OCI-LY7 (cell line): ENCODE measurements at regions not wholly inside any gene's neighbourhood (a gene's known extent, or its start where the extent isn't known, plus 50 kb on each side); places are given as distances from the start of the nearest gene placed in this dataset.

ENCODE experiments used
- CTCF ChIP-seq: fragments of 200-600 bp; sonication (generic); conservative IDR thresholded peaks from 2 replicates; pipeline ENCODE4 v1.5.1; 2014; ENCODE audit warnings: mild to moderate bottlenecking, antibody characterized with exemption, low read length, moderate library complexity, mixed read lengths
- EZH2phosphoT487 ChIP-seq: fragments of 200-600 bp; sonication (generic); IDR thresholded peaks from 2 replicates; pipeline ENCODE4 v1.6.1; 2018; ENCODE audit warnings: low read depth, borderline replicate concordance, mild to moderate bottlenecking, mixed run types, antibody characterized with exemption, low read length, moderate library complexity, mixed read lengths

GRCh38 chr22:26990503-26991189, 333.3 kb downstream of the MIAT start:
- no peak for TF ChIP-seq CTCF
- TF ChIP-seq EZH2phosphoT487, result no peak
